ENCODE measurements at regions not wholly inside any gene's neighbourhood (a gene's known extent, or its start where the extent isn't known, plus 50 kb on each side); places are given as distances from the start of the nearest gene placed in this dataset.

DNA sequence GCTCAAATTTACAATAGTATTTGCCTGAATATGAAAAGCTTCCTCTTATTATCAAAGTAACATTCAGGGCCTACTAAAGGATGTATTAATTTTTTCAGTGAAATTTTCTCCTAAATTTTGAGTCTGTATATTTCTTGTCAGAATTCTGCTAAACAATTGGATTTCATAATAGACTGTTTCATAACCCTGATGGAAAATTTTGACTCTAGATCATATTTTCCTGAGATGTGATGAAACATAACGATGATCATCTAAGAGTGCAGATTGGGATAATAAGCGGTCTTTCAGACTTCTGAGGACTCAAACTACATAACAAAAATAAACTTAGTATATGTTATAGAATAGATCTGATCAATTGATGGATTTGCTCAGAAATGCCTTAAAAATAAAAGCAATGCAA lies 574.5 kb upstream of the TBL1XR1 start:
- TF ChIP-seq CTCF (conservative IDR thresholded peaks at IDR 0.05; ENCODE audit: low read depth, low read length) (no peak), EZH2phosphoT487 (IDR thresholded peaks at IDR 0.05; ENCODE audit: borderline replicate concordance, low read length) (no peak)

Data from PC-3 (cell line).